ENCODE measurements at regions not wholly inside any gene's neighbourhood (a gene's known extent, or its start where the extent isn't known, plus 50 kb on each side); places are given as distances from the start of the nearest gene placed in this dataset.

- DNase-seq (ENCODE audit: low read depth in 2 of 2): no peak
These were observed 562.7 kb upstream of the NRSN1 start for GRCh38 chr6:23563323-23563722.

GRCh38 chr6:23566418-23566817 lies 559.6 kb upstream of the NRSN1 start:
- DNase-seq (ENCODE audit: low read depth in 2 of 2): no peak

GRCh38 chr6:23568292-23568691 lies 557.7 kb upstream of the NRSN1 start:
- no peak for DNase-seq (ENCODE audit: low read depth in 2 of 2)

- DNase-seq (ENCODE audit: low read depth in 2 of 2): no peak
These were observed 541.8 kb upstream of the NRSN1 start for GRCh38 chr6:23584134-23584763.

DNA sequence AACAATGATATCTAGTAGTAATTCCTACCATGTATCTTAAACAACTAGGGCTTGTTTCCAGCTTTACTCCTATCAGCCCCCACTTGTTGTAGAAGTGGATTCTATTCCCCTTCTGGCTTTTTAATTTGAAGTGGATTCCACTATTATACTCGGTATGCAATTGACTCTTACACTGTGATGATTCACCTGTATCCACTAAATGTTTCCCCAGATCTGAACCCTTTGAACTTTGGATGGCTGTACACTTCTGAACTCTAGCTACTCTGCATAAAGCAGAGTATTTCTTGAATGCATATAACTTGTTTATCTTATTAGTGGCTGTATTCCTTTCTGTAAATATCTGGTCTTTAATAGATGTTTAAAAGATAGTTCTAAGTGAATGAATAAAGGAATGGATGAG lies 538.4 kb upstream of the NRSN1 start:
- no peak for DNase-seq (ENCODE audit: low read depth in 2 of 2)

GRCh38 chr6:23589811-23590210 lies 536.2 kb upstream of the NRSN1 start:
- DNase-seq (ENCODE audit: low read depth in 2 of 2): no peak

GRCh38 chr6:23590498-23591126 lies 535.4 kb upstream of the NRSN1 start:
- no peak for DNase-seq (ENCODE audit: low read depth in 2 of 2)

GRCh38 chr6:23591761-23592160 lies 534.3 kb upstream of the NRSN1 start:
- no peak for DNase-seq (ENCODE audit: low read depth in 2 of 2)

DNA sequence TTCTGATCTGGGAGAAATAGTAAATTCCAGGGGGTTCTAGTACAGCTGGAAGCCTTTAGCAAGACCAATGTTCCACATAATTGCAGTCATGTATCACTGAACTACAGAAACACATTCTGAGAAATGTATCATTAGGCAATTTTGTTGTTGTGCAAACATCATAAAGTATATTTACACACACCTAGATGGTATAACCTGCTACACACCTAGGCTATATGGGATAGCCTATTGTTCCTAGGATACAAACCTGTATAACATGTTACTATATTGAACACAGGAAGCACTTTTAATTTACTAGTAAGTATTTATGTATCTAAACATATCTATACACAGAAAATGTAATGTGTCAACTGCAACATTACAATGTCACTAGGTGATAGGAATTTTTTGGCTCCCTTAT lies 525.9 kb upstream of the NRSN1 start:
- no peak for DNase-seq (ENCODE audit: low read depth in 2 of 2)

GRCh38 chr6:23601811-23602345 lies 524.1 kb upstream of the NRSN1 start:
- no peak for DNase-seq (ENCODE audit: low read depth in 2 of 2)

GRCh38 chr6:23608931-23609435 lies 517.0 kb upstream of the NRSN1 start:
- DNase-seq (ENCODE audit: low read depth in 2 of 2): no peak

GRCh38 chr6:23611776-23612381 lies 514.1 kb upstream of the NRSN1 start:
- no peak for DNase-seq (ENCODE audit: low read depth in 2 of 2)

- no peak for DNase-seq (ENCODE audit: low read depth in 2 of 2)
These were observed 507.6 kb upstream of the NRSN1 start for GRCh38 chr6:23618366-23618765.

DNA sequence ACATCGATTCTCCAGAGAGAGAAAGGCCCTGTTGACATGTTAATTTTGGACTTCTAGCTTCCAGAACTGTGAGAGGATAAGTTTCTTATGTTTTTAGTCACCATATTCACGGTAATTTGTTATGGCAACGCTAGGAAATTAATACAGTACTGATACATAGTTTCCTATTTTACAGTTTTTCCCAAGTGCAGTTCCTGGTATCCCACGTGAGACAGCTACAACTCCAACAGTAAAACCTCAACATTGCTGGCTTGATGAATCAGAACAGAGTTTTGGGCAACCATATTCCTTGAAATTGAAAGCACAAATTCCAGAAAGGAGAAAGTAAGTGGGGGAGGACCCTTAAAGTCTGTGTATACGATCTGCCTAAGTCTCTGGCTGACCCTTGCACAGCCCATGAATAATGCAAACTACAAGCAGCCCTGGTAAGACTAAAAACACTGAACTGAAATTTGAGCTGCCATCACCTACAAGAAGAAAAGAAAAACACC lies 505.1 kb upstream of the NRSN1 start:
- peak; percentile 51 to 54 for DNase-seq (ENCODE audit: low read depth in 2 of 2)

- no peak for DNase-seq (ENCODE audit: low read depth in 2 of 2)
These were observed 495.0 kb upstream of the NRSN1 start for GRCh38 chr6:23630726-23631635.

- DNase-seq (ENCODE audit: low read depth in 2 of 2): no peak
These were observed 492.0 kb upstream of the NRSN1 start for GRCh38 chr6:23633996-23634395.

DNA sequence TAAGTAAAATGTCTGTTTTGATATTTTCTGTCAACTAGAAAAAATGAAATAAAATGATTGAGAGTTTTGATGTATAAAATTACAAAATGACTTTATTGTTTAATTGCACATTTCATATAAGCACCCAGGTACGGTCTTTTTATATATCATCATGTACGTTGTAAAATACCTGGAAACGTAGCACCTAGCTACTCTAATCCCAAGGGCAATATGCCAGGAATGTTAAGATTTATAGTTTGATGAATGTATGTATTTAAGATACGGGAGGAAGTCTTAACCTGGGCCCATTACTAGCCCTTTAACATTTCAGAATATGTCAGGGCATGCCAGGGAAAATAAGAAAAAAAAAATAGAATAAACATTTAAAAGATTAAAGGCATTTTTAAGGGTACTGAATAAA lies 490.9 kb upstream of the NRSN1 start:
- DNase-seq (ENCODE audit: low read depth in 2 of 2): no peak

- no peak for DNase-seq (ENCODE audit: low read depth in 2 of 2)
These were observed 488.7 kb upstream of the NRSN1 start for GRCh38 chr6:23637296-23637695.

GRCh38 chr6:23642849-23643248 lies 483.2 kb upstream of the NRSN1 start:
- no peak for DNase-seq (ENCODE audit: low read depth in 2 of 2)

GRCh38 chr6:23647045-23647444 lies 479.0 kb upstream of the NRSN1 start:
- no peak for DNase-seq (ENCODE audit: low read depth in 2 of 2)

- no peak for DNase-seq (ENCODE audit: low read depth in 2 of 2)
These were observed 475.3 kb upstream of the NRSN1 start for GRCh38 chr6:23650676-23651075.

- no peak for DNase-seq (ENCODE audit: low read depth in 2 of 2)
These were observed 471.3 kb upstream of the NRSN1 start for GRCh38 chr6:23654745-23655144.
